Esophagus muscularis mucosa (tissue), 4 donors: ENCODE measurements at regions not wholly inside any gene's neighbourhood (a gene's known extent, or its start where the extent isn't known, plus 50 kb on each side); places are given as distances from the start of the nearest gene placed in this dataset.

Experiments used
- DNase-seq: peaks from one replicate; pipeline ENCODE4 v3.0.0-alpha.2; 2017; ENCODE audit errors: extremely low spot score
- H3K27ac ChIP-seq, 4 donors: fragments of 200-600 bp; sonication (generic); replicated peaks in 1 of 4; 1 replicate in 3 of 4; 2 replicates in 1 of 4; pipeline ENCODE4 v1.5.1; 2016 to 2019; ENCODE audit warnings: mild to moderate bottlenecking in 1 of 4
- H3K27me3 ChIP-seq, 4 donors: fragments of 200-600 bp; sonication (generic); one replicate each; pipeline versions ENCODE4 v1.5.1 to v1.6.0; 2016 to 2019
- H3K36me3 ChIP-seq, 4 donors: fragments of 200-600 bp; sonication (generic); one replicate each; pipeline ENCODE4 v1.5.1; 2016 to 2019
- H3K4me1 ChIP-seq, 4 donors: fragments of 200-600 bp; sonication (generic); one replicate each; pipeline ENCODE4 v1.5.1; 2016 to 2019
- H3K4me3 ChIP-seq, 4 donors: fragments of 200-600 bp; sonication (generic); 1 replicate in 2 of 4; 2 replicates in 2 of 4; pipeline ENCODE4 v1.5.1; 2016 to 2019; ENCODE audit warnings: mild to moderate bottlenecking in 4 of 4, moderate library complexity in 1 of 4
- H3K9me3 ChIP-seq, 4 donors: fragments of 200-600 bp; sonication (generic); 1 replicate in 3 of 4; 2 replicates in 1 of 4; pipeline ENCODE4 v1.5.1; 2016 to 2019
- CTCF ChIP-seq, 3 experiments: fragments of 200-600 bp in 2 of 3; fragments of 450-650 bp in 1 of 3; sonication (generic) in 2 of 3; IDR thresholded peaks; one replicate each; pipeline ENCODE4 v1.5.1; 2017 to 2019; ENCODE audit warnings: antibody characterized with exemption in 3 of 3, mild to moderate bottlenecking in 2 of 3, moderate library complexity in 1 of 3
- EP300 ChIP-seq: sonication (generic); formaldehyde crosslinking; IDR thresholded peaks from one replicate; pipeline ENCODE4 v1.6.1; 2017; ENCODE audit warnings: antibody characterized with exemption
- POLR2A ChIP-seq: fragments of 450-650 bp; IDR thresholded peaks from one replicate; pipeline ENCODE4 v1.6.1; 2017; ENCODE audit warnings: antibody characterized with exemption, moderate library complexity, mild to moderate bottlenecking, low read depth
- POLR2AphosphoS5 ChIP-seq, 2 donors: sonication (generic); formaldehyde crosslinking; IDR thresholded peaks; one replicate each; pipeline ENCODE4 v1.6.1; 2017; ENCODE audit warnings: antibody characterized with exemption in 2 of 2
- WGBS: methylation state at CpG from one replicate; pipeline ENCODE4 v1.1.5; 2018; 5-methylcytosine and 5-hydroxymethylcytosine counted together
- intact Hi-C: fragments of 100-400 bp; cut with DNase I; formaldehyde crosslinking; loops from one replicate; pipeline ENCODE4 v1.15.1; 2023

GRCh38 chr11:15591112-15591537 lies 476.4 kb downstream of the INSC start:
- intact Hi-C loops, result no loop called here
- Histone ChIP-seq H3K9me3 (no peaks in the 10 kb centered on the region), H3K4me3 (no peak overlapping the region), H3K27ac (no peak overlapping the region), H3K36me3 (no peaks in the 10 kb centered on the region), H3K27me3 (no peaks in the 10 kb centered on the region), H3K4me1 (peaks cover 6 to 31% (median 14%) of the 10 kb centered on the region in 4 donors)
- TF ChIP-seq POLR2AphosphoS5 (IDR thresholded peaks at IDR 0.05), result no peak
- no peak for TF ChIP-seq CTCF (IDR thresholded peaks at IDR 0.05)
- TF ChIP-seq POLR2A, result no peak
- no peak for TF ChIP-seq EP300
- 82% methylated on average over 5 of the region's 5 CpGs for WGBS
- no peak for DNase-seq

DNA sequence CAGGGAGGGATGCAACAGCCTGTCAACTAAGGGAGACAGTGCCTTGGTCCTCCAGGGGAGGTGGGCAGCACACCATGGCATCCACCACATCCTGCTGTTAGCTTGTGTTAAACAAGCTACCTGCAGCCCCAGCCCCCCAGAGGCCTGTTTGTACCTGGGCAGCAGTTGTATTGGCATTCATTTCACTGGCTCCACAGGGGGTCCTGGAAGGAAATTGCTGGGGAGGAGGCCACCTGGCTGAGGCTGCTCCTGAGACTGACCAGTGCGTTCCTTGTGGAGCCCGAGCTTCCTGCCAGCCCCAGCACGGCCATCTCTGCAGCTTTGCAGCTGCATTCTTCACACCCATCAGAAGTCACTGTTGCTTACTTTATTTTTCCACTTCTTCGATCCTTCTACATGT lies 479.9 kb downstream of the INSC start:
- Histone ChIP-seq H3K36me3 (no peaks in the 10 kb centered on the region), H3K4me1 (peaks cover 4 to 30% (median 16%) of the 10 kb centered on the region in 4 donors), H3K4me3 (no peak overlapping the region), H3K27ac (no peak overlapping the region), H3K27me3 (no peaks in the 10 kb centered on the region), H3K9me3 (no peaks in the 10 kb centered on the region)
- no peak for DNase-seq
- intact Hi-C loops, result no loop called here
- WGBS, result 73% methylated on average over 4 of the region's 4 CpGs
- TF ChIP-seq EP300 (no peak), POLR2AphosphoS5 (IDR thresholded peaks at IDR 0.05) (no peak), POLR2A (no peak), CTCF (IDR thresholded peaks at IDR 0.05) (no peak)

DNA sequence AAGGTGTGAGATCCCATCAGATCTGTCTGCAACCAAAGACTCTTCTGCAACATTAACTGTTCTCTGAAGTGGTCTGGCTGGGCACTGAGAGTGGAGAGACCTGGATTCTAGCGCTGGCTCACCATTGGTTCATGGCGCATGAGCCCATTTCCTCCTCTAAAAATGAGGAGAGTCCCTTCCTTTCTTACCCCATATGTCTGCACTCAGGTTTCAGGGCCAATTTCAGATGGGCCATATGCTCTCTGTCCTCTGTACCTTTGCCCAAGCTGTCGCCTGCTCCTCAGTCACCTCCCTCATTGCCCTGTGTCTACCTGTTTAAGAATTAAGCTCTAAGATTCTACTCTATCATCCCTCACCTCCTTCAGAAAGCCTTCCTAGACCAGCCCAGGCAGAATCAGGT lies 484.7 kb downstream of the INSC start:
- Histone ChIP-seq H3K4me3 (no peak overlapping the region), H3K36me3 (no peaks in the 10 kb centered on the region), H3K27me3 (peaks cover 0 to 2% (median 0%) of the 10 kb centered on the region in 4 donors), H3K4me1 (peaks cover 20 to 34% (median 28%) of the 10 kb centered on the region in 4 donors), H3K9me3 (no peaks in the 10 kb centered on the region), H3K27ac (no peak overlapping the region)
- intact Hi-C loops, result no loop called here
- 96% methylated on average over 3 of the region's 3 CpGs for WGBS
- TF ChIP-seq EP300, result no peak
- TF ChIP-seq POLR2AphosphoS5 (IDR thresholded peaks at IDR 0.05), result no peak
- TF ChIP-seq POLR2A, result no peak
- no peak for TF ChIP-seq CTCF (IDR thresholded peaks at IDR 0.05)
- DNase-seq, result no peak

- intact Hi-C loops, result no loop called here
- no peaks in the 10 kb centered on the region for H3K36me3 ChIP-seq
- TF ChIP-seq POLR2AphosphoS5 (IDR thresholded peaks at IDR 0.05) (no peak), POLR2A (no peak)
- no peak for DNase-seq
- no peaks in the 10 kb centered on the region for H3K9me3 ChIP-seq
- 100% methylated on average over 3 of the region's 3 CpGs for WGBS
- H3K4me1 ChIP-seq, result peaks cover 13 to 24% (median 16%) of the 10 kb centered on the region in 4 donors
- no peak overlapping the region for H3K27ac ChIP-seq
- peaks cover 0 to 8% (median 0%) of the 10 kb centered on the region in 4 donors for H3K27me3 ChIP-seq
- H3K4me3 ChIP-seq, result no peak overlapping the region
Observed at GRCh38 chr11:15602047-15602446, 487.3 kb downstream of the INSC start.

DNA sequence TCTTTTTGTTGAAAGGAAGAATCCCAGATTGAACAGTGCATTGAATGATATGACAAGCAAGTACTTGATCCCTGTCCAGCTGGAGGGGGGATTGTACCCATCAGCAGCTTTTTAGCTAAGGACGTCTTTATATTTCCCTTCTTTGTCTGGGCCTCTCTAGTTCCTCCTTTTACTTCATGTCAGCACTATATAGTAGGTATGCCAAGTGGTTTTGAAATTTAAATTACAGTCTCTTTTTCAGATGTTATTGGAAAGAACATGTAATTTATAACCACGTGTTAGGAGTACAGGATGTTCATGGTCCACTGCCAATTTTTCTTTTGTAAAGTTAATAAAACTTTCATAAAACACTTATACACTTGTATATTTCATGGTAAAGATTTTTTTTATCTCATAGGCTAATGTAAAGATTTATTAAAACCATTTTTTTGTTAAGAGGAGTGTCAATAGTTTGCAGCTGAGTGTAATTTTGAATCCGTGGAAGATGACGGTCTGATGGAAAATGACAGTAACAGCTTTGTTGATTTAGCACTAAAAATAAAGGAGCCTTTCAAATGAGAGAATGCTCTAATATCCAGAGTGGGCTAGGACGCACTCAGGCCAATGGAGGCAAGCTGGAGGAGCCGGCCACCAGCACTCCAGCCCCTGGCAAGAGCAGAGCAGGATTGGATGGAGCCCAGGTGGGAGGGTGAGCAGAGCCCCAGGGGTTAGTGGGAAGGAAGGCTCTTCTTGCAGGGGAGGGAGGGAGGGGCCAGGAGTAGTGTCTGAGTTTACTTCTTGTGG lies 488.3 kb downstream of the INSC start:
- H3K9me3 ChIP-seq, result no peaks in the 10 kb centered on the region
- peaks cover 16 to 24% (median 19%) of the 10 kb centered on the region in 4 donors for H3K4me1 ChIP-seq
- H3K27me3 ChIP-seq, result peaks cover 0 to 8% (median 0%) of the 10 kb centered on the region in 4 donors
- no peaks in the 10 kb centered on the region for H3K36me3 ChIP-seq
- no peak overlapping the region for H3K4me3 ChIP-seq
- intact Hi-C loops, result no loop called here
- peak overlapping the region in 1 of 4 donors; percentile 40 for H3K27ac ChIP-seq
- WGBS, result 31% methylated on average over 6 of the region's 6 CpGs
- TF ChIP-seq CTCF (IDR thresholded peaks at IDR 0.05) (no peak), POLR2AphosphoS5 (IDR thresholded peaks at IDR 0.05) (no peak), POLR2A (no peak), EP300 (no peak)
- DNase-seq, result no peak
